ENCODE measurements at regions not wholly inside any gene's neighbourhood (a gene's known extent, or its start where the extent isn't known, plus 50 kb on each side); places are given as distances from the start of the nearest gene placed in this dataset.

DNA sequence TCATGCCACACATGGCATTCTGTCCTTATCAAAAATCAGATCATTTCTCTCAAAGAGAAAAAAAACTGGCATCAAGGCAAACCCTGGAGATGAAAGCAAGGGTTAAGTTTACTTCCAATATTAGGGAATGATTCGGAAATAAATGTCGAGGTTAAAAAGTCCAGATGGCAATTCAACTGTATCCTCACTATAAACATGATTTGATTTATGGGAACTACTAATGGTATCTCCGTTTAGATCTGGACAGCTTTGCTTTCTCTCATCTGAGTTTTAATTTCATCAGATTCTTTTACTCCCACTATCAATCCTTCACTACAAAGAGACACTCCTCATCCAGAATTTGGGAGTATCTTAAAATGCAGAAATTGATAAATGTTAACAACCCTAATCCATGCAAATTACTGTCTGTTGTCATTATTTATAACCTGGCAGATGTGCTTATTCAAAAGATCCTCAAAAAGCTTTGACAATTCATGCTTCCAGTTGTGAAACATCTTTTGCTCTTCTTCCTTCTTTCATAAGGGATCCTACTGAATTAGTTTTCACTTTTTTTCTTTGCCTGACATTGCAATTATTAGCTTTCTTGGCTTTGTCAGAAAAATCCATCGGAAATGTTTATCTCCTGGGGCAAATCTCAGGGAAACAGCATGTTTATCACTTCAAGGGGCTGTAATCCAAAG lies 903.2 kb downstream of the MCTP2 start:
- H3K27me3 ChIP-seq (replicated peaks; ENCODE audit: insufficient read depth), result no peaks in the 10 kb centered on the region
- in situ Hi-C loops (cut with MboI), result no loop called here
- H3K9me3 ChIP-seq (ENCODE audit: low read depth), result no peaks in the 10 kb centered on the region
- peak; percentile 4 for DNase-seq
- H3K4me3 ChIP-seq, result no peak overlapping the region
- peak overlapping the region; percentile 69 for H3K4me2 ChIP-seq (ENCODE audit: unreplicated experiment)
- no peak overlapping the region for H3K27ac ChIP-seq
- H3K9me2 ChIP-seq (ENCODE audit: insufficient read depth), result no peaks in the 10 kb centered on the region
- H3F3A ChIP-seq (ENCODE audit: insufficient read depth), result peaks cover 28% of the 10 kb centered on the region
- H3K79me2 ChIP-seq (ENCODE audit: insufficient read depth), result no peaks in the 10 kb centered on the region
- H2AFZ ChIP-seq, result 0 out of 2 replicates have a peak overlapping the region, but pooled peaks have one; percentile 16
- H3K4me1 ChIP-seq (ENCODE audit: insufficient read depth), result peaks cover 42% of the 10 kb centered on the region
- TF ChIP-seq EZH2 (IDR thresholded peaks at IDR 0.05; ENCODE audit: insufficient read depth, poor library complexity, severe bottlenecking) (no peak), EZH2phosphoT487 (IDR thresholded peaks at IDR 0.05; ENCODE audit: insufficient read depth, low read depth) (no peak)
- 18 to 23% methylated on average over 4 of the region's 4 CpGs for WGBS, 2 experiments (ENCODE audit: low coverage in 1 of 2, low lambda C conversion rate in 2 of 2, missing lambda C conversion rate in 2 of 2)
- no peaks in the 10 kb centered on the region for H3K36me3 ChIP-seq (ENCODE audit: low read depth)
- H3K9ac ChIP-seq, result no peak overlapping the region
- H4K20me1 ChIP-seq (ENCODE audit: insufficient read depth), result no peaks in the 10 kb centered on the region

DNA sequence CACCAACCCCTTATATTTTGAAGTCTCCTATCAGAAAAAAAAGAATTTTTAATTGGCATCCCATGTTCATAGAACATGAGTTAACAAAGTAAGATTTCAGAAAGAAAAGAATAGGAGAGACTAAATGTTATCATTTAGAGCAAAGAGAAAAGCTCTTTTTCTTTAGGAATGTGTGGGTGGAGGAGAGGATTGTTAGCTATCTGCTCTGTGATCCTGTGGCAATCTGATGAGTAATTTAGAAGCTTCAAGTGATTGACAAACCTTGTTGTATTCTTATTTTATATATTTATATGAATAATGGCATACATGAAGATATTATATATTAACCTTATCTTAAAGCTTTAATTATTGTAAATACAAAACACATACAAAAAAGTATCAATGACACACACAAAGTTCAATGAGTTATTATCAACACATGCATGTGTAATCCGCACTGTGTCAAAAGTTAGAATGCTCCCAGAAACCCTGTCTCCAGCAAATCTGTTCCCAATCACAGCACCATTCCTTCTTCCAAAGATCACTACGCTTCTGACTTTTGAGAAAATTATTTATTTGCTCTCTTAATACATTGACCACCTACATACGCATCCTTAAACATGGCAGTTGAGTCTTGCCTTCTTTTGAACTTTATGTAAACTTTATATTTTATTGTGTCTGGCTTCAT lies 907.4 kb downstream of the MCTP2 start:
- Histone ChIP-seq H3F3A (ENCODE audit: insufficient read depth) (peaks cover 10% of the 10 kb centered on the region; the same call in 1 of the 2 replicates), H3K9ac (no peak overlapping the region), H3K4me3 (no peak overlapping the region), H3K4me2 (ENCODE audit: unreplicated experiment) (no peak overlapping the region), H3K27me3 (replicated peaks; ENCODE audit: insufficient read depth) (no peaks in the 10 kb centered on the region), H4K20me1 (ENCODE audit: insufficient read depth) (no peaks in the 10 kb centered on the region), H2AFZ (no peak overlapping the region), H3K36me3 (ENCODE audit: low read depth) (no peaks in the 10 kb centered on the region), H3K27ac (no peak overlapping the region), H3K9me3 (ENCODE audit: low read depth) (no peaks in the 10 kb centered on the region), H3K79me2 (ENCODE audit: insufficient read depth) (no peaks in the 10 kb centered on the region), H3K4me1 (ENCODE audit: insufficient read depth) (peaks cover 19% of the 10 kb centered on the region), H3K9me2 (ENCODE audit: insufficient read depth) (no peaks in the 10 kb centered on the region)
- TF ChIP-seq EZH2 (IDR thresholded peaks at IDR 0.05; ENCODE audit: insufficient read depth, poor library complexity, severe bottlenecking) (no peak), EZH2phosphoT487 (IDR thresholded peaks at IDR 0.05; ENCODE audit: insufficient read depth, low read depth) (no peak)
- in situ Hi-C loops (cut with MboI), result no loop called here
- 49 to 51% methylated on average over 3 of the region's 3 CpGs for WGBS, 2 experiments (ENCODE audit: low coverage in 1 of 2, low lambda C conversion rate in 2 of 2, missing lambda C conversion rate in 2 of 2)
- DNase-seq, result peak; percentile 14

DNA sequence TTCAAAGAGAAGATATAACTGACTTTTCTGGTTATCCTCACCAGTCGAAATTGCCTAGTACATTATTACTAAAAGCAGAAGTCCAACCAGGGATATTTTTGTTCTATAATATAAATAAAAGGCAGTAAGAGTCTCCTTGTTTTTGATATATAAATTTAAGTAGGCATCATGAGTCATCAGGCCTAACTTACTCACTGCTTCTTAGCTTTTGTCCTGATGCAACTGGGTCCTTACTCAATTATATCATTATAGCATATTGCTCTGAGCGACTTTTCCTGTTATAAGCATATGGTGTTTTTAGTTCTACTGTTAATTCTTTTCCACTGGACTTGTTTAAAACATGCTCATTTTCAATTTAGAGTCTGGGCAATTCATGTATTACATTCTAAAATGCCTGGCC lies 910.1 kb downstream of the MCTP2 start:
- no peak overlapping the region for H3K4me3 ChIP-seq
- WGBS, 2 experiments (ENCODE audit: low coverage in 1 of 2, low lambda C conversion rate in 2 of 2, missing lambda C conversion rate in 2 of 2), result 83 to 94% methylated on average over 2 of the region's 2 CpGs
- no peaks in the 10 kb centered on the region for H3K36me3 ChIP-seq (ENCODE audit: low read depth)
- no peak for TF ChIP-seq EZH2phosphoT487 (IDR thresholded peaks at IDR 0.05; ENCODE audit: insufficient read depth, low read depth)
- TF ChIP-seq EZH2 (IDR thresholded peaks at IDR 0.05; ENCODE audit: insufficient read depth, poor library complexity, severe bottlenecking), result no peak
- H3K9ac ChIP-seq, result no peak overlapping the region
- no peaks in the 10 kb centered on the region for H3K9me2 ChIP-seq (ENCODE audit: insufficient read depth)
- no peaks in the 10 kb centered on the region for H3F3A ChIP-seq (ENCODE audit: insufficient read depth)
- no peaks in the 10 kb centered on the region for H3K79me2 ChIP-seq (ENCODE audit: insufficient read depth)
- H2AFZ ChIP-seq, result no peak overlapping the region
- no peaks in the 10 kb centered on the region for H3K9me3 ChIP-seq (ENCODE audit: low read depth)
- peaks cover 7% of the 10 kb centered on the region for H3K4me1 ChIP-seq (ENCODE audit: insufficient read depth)
- H3K4me2 ChIP-seq (ENCODE audit: unreplicated experiment), result no peak overlapping the region
- H4K20me1 ChIP-seq (ENCODE audit: insufficient read depth), result no peaks in the 10 kb centered on the region
- no peaks in the 10 kb centered on the region for H3K27me3 ChIP-seq (replicated peaks; ENCODE audit: insufficient read depth)
- in situ Hi-C loops (cut with MboI), result no loop called here
- DNase-seq, result peak; percentile 84
- H3K27ac ChIP-seq, result no peak overlapping the region

DNA sequence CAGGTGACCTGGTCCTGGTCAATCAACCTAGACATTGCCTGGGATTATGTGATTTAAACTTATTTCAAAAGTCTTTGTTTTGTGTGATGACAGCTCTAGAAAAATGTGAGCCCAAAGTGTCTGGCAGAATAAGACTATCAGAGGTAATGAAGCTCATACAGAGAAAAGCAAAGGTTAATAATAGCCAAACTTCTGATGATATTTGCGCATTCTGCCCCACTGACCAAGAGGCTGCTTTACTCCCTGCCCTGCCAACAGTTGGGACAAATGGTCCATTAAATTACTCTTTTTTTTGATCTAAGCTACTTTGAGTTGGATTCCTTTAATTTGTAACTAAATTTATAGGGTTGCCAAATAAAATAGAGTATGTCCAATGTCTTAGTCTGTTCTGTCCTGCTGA lies 911.2 kb downstream of the MCTP2 start:
- H2AFZ ChIP-seq, result no peak overlapping the region
- 93 to 96% methylated on average over 1 of the region's 1 CpG for WGBS, 2 experiments (ENCODE audit: low coverage in 1 of 2, low lambda C conversion rate in 2 of 2, missing lambda C conversion rate in 2 of 2)
- in situ Hi-C loops (cut with MboI), result no loop called here

More for the DNA sequence above, 911.2 kb downstream of the MCTP2 start:
- H3K36me3 ChIP-seq (ENCODE audit: low read depth), result no peaks in the 10 kb centered on the region
- DNase-seq, result no peak
- no peak overlapping the region for H3K9ac ChIP-seq
- H3K4me3 ChIP-seq, result no peak overlapping the region
- no peaks in the 10 kb centered on the region for H3K9me3 ChIP-seq (ENCODE audit: low read depth)
- H3K27ac ChIP-seq, result no peak overlapping the region
- H3F3A ChIP-seq (ENCODE audit: insufficient read depth), result no peaks in the 10 kb centered on the region
- H3K4me2 ChIP-seq (ENCODE audit: unreplicated experiment), result no peak overlapping the region
- H3K9me2 ChIP-seq (ENCODE audit: insufficient read depth), result no peaks in the 10 kb centered on the region
- no peaks in the 10 kb centered on the region for H3K79me2 ChIP-seq (ENCODE audit: insufficient read depth)
- H3K27me3 ChIP-seq (replicated peaks; ENCODE audit: insufficient read depth), result no peaks in the 10 kb centered on the region
- peaks cover 7% of the 10 kb centered on the region for H3K4me1 ChIP-seq (ENCODE audit: insufficient read depth)
- no peaks in the 10 kb centered on the region for H4K20me1 ChIP-seq (ENCODE audit: insufficient read depth)
- TF ChIP-seq EZH2phosphoT487 (IDR thresholded peaks at IDR 0.05; ENCODE audit: insufficient read depth, low read depth) (no peak), EZH2 (IDR thresholded peaks at IDR 0.05; ENCODE audit: insufficient read depth, poor library complexity, severe bottlenecking) (no peak)

Measured in GM23248 (cell line).